ENCODE measurements at regions not wholly inside any gene's neighbourhood (a gene's known extent, or its start where the extent isn't known, plus 50 kb on each side); places are given as distances from the start of the nearest gene placed in this dataset.

GRCh38 chr10:81724431-81724830 is 150.6 kb upstream of the NRG3 start:
- no peak overlapping the region for H3K4ac ChIP-seq (ENCODE audit: low read depth, low read length)
- no peaks in the 10 kb centered on the region for H3K27me3 ChIP-seq (ENCODE audit: control insufficient read depth, insufficient read depth, low read length)
- H3K9ac ChIP-seq (ENCODE audit: low read depth, low read length) = no peak overlapping the region
- H3K36me3 ChIP-seq (ENCODE audit: control insufficient read depth, insufficient read depth, low read length) = no peaks in the 10 kb centered on the region
- H4K91ac ChIP-seq (ENCODE audit: insufficient read depth, low read depth, low read length) = no peak overlapping the region
- no peak overlapping the region for H3K27ac ChIP-seq (ENCODE audit: insufficient read depth, low read length)
- H3K23ac ChIP-seq (ENCODE audit: low read depth, low read length) = no peak overlapping the region
- no peak overlapping the region for H2BK20ac ChIP-seq (ENCODE audit: low read depth, low read length)
- no peak overlapping the region for H2BK120ac ChIP-seq (ENCODE audit: low read depth, low read length)
- H2BK15ac ChIP-seq (ENCODE audit: low read depth, low read length) = no peak overlapping the region
- dilution Hi-C loops (cut with HindIII; ENCODE audit: low sequenced_read_pairs, unreplicated experiment) = no loop called here
- no peak overlapping the region for H2AK5ac ChIP-seq (ENCODE audit: low read depth, low read length)
- H3K4me2 ChIP-seq (ENCODE audit: low read depth, low read length) = no peak overlapping the region
- BruUV-seq (replicated peaks) = no TSS peak
- no peaks in the 10 kb centered on the region for H4K20me1 ChIP-seq (ENCODE audit: insufficient read depth, low read length)
- H3K18ac ChIP-seq (ENCODE audit: low read depth, low read length) = no peak overlapping the region
- H2AFZ ChIP-seq (replicated peaks; ENCODE audit: low read length, poor library complexity) = no peak overlapping the region
- no peak for ATAC-seq (ENCODE audit: low read depth)
- H3K14ac ChIP-seq (replicated peaks; ENCODE audit: low read depth, low read length) = no peak overlapping the region
- ChIA-PET CTCF (no interaction called here), POLR2A (ENCODE audit: unreplicated experiment) (no interaction called here)
- no peaks in the 10 kb centered on the region for H3K9me1 ChIP-seq (ENCODE audit: insufficient read depth, low read length)
- H2BK5ac ChIP-seq (ENCODE audit: low read depth, low read length, poor library complexity, severe bottlenecking) = no peak overlapping the region
- no peak overlapping the region for H2AK9ac ChIP-seq (replicated peaks; ENCODE audit: low read depth, low read length, poor library complexity)
- no peak overlapping the region for H3K56ac ChIP-seq (ENCODE audit: extremely low read depth, insufficient read depth, low read length)
- no peak overlapping the region for H4K8ac ChIP-seq (ENCODE audit: low read depth in 2 of 2, low read length in 2 of 2)
- in situ Hi-C loops (cut with MboI; ENCODE audit: low sequenced_read_pairs) = no loop called here
- no peak overlapping the region for H4K5ac ChIP-seq (ENCODE audit: low read depth, low read length)
- no peaks in the 10 kb centered on the region for H3K4me1 ChIP-seq (ENCODE audit: control insufficient read depth, insufficient read depth, low read length)
- H3K79me1 ChIP-seq (ENCODE audit: low read depth in 1 of 2, low read length in 2 of 2) = no peaks in the 10 kb centered on the region
- no peak overlapping the region for H3K4me3 ChIP-seq (ENCODE audit: insufficient read depth, low read depth, low read length)
- TF ChIP-seq FOS (IDR thresholded peaks at IDR 0.05; ENCODE audit: low read depth, low read length) (no peak), POLR2A (IDR thresholded peaks at IDR 0.05; ENCODE audit: low read depth, low read length) (no peak), MAZ (IDR thresholded peaks at IDR 0.05; ENCODE audit: borderline replicate concordance, low read depth, low read length) (no peak), CHD1 (IDR thresholded peaks at IDR 0.05; ENCODE audit: low read depth, low read length) (no peak), USF2 (IDR thresholded peaks at IDR 0.05; ENCODE audit: low read depth, low read length) (no peak), NFE2L2 (IDR thresholded peaks at IDR 0.05; ENCODE audit: low read depth, low read length) (no peak), MXI1 (IDR thresholded peaks at IDR 0.05; ENCODE audit: borderline replicate concordance, low read depth, low read length) (no peak), CTCF (conservative IDR thresholded peaks at IDR 0.05; ENCODE audit: low read depth, low read length) (no peak), RAD21 (IDR thresholded peaks at IDR 0.05; ENCODE audit: low read length) (no peak), SMC3 (IDR thresholded peaks at IDR 0.05; ENCODE audit: low read depth, low read length) (no peak), MAFK (IDR thresholded peaks at IDR 0.05; ENCODE audit: low read depth, low read length) (no peak), ELK1 (IDR thresholded peaks at IDR 0.05; ENCODE audit: borderline replicate concordance, low read depth, low read length) (no peak), RFX5 (IDR thresholded peaks at IDR 0.05; ENCODE audit: low read depth, low read length) (no peak), CEBPB (IDR thresholded peaks at IDR 0.05; ENCODE audit: low read depth, low read length) (no peak), BHLHE40 (IDR thresholded peaks at IDR 0.05; ENCODE audit: low read depth, low read length) (no peak), RCOR1 (IDR thresholded peaks at IDR 0.05; ENCODE audit: insufficient replicate concordance, low read length) (no peak)
- no peaks in the 10 kb centered on the region for H3K9me3 ChIP-seq (ENCODE audit: control insufficient read depth, insufficient read depth, low read length)
- no peak for DNase-seq
- intact Hi-C loops (cut with micrococcal nuclease) = no loop called here

Measured in IMR-90 (cell line).